A549 (cell line): ENCODE measurements at regions not wholly inside any gene's neighbourhood (a gene's known extent, or its start where the extent isn't known, plus 50 kb on each side); places are given as distances from the start of the nearest gene placed in this dataset.
A peak's percentile ranks its signal among the peaks of the same experiment; 100 is the strongest.

Source experiments
- ATAC-seq, 2 experiments: fragments of 200-7000 bp in 1 of 2; fragments of >200 bp in 1 of 2; cut with Nextera tagmentation in 1 of 2; cut with Tn5 transposase in 1 of 2; 3 replicates each; pipeline versions ENCODE4 v1.8.0 to v1.9.1; 2018 to 2020; ENCODE audit warnings: mild to moderate bottlenecking in 1 of 2, moderate library complexity in 1 of 2
- CTCF ChIA-PET: fragments of 300-600 bp; sonication (Branson Sonifier 250); formaldehyde crosslinking; extraction: SDS; loops from one replicate; lab custom pipeline; 2021; ENCODE audit warnings: antibody characterized with exemption, inconsistent platforms; lab: Yijun Ruan, JAX
- POLR2A ChIA-PET: fragments of 350-600 bp; formaldehyde crosslinking; extraction: SDS; loops from one replicate; lab custom pipeline; 2021; ENCODE audit warnings: antibody characterized with exemption, inconsistent platforms; lab: Yijun Ruan, JAX
- DNase-seq, 2 experiments: peaks; one replicate each; pipeline versions ENCODE4 v3.0.0 to v3.0.0-alpha.2; 2011 to 2016; ENCODE audit warnings: low read depth in 1 of 2, low spot score in 1 of 2
- FAIRE-seq: peaks from 2 replicates; lab custom pipeline; 2011; peaks lifted over from hg19 to GRCh38; lab: Jason Lieb, UNC
- H3K27ac ChIP-seq, 2 experiments: fragments of >200 bp; sonication (Bioruptor Twin); formaldehyde crosslinking; 3 replicates each; pipeline ENCODE4 v1.5.1; 2016 to 2017
- H3K4me1 ChIP-seq: fragments of >200 bp; sonication (Bioruptor Twin); formaldehyde crosslinking; 3 replicates; pipeline ENCODE4 v1.6.1; 2016
- H3K4me2 ChIP-seq: fragments of >200 bp; sonication (Bioruptor Twin); formaldehyde crosslinking; 3 replicates; pipeline ENCODE4 v1.6.1; 2016
- H3K4me3 ChIP-seq: fragments of >200 bp; sonication (Bioruptor Twin); formaldehyde crosslinking; 3 replicates; pipeline ENCODE4 v1.5.1; 2016
- H3K9me3 ChIP-seq: fragments of >200 bp; sonication (Bioruptor Twin); formaldehyde crosslinking; 3 replicates; pipeline ENCODE4 v1.6.1; 2016
- ATOH8 ChIP-seq: fragments of 250-450 bp; sonication (Bioruptor Pico); IDR thresholded peaks from 2 replicates; pipeline ENCODE4 v1.5.0; 2020; ENCODE audit warnings: low read depth, mild to moderate bottlenecking, moderate library complexity
- BCL3 ChIP-seq: fragments of >200 bp; sonication (Bioruptor Twin); formaldehyde crosslinking; IDR thresholded peaks from 3 replicates; pipeline ENCODE4 v1.6.1; 2016
- CBX2 ChIP-seq: fragments of 200-600 bp; sonication (generic); IDR thresholded peaks from 2 replicates; pipeline ENCODE4 v1.6.1; 2016; ENCODE audit warnings: low read depth, mild to moderate bottlenecking, borderline replicate concordance
- CEBPB ChIP-seq, 2 experiments: fragments of >200 bp in 1 of 2; sonication (Bioruptor Twin) in 1 of 2; formaldehyde crosslinking in 1 of 2; IDR thresholded peaks; 2 replicates each; pipeline ENCODE4 v1.6.1; 2012 to 2016
- CHD2 ChIP-seq: fragments of 150-350 bp; IDR thresholded peaks from 2 replicates; pipeline ENCODE4 v1.6.1; 2014; ENCODE audit warnings: low read length; ENCODE audit not compliant: partially characterized antibody
- CHD4 ChIP-seq: fragments of 200-600 bp; sonication (generic); IDR thresholded peaks from 2 replicates; pipeline ENCODE4 v1.6.1; 2016; ENCODE audit warnings: antibody characterized with exemption, mild to moderate bottlenecking, borderline replicate concordance
- E2F6 ChIP-seq: IDR thresholded peaks from 2 replicates; pipeline ENCODE4 v1.6.1; 2012; ENCODE audit warnings: low read depth, borderline replicate concordance
- EP300 ChIP-seq, 2 experiments: fragments of >200 bp; sonication (Bioruptor Twin); formaldehyde crosslinking; IDR thresholded peaks; 2 replicates in 1 of 2; 3 replicates in 1 of 2; pipeline ENCODE4 v1.6.1; 2016 to 2017
- FOXS1 ChIP-seq: fragments of 250-450 bp; sonication (Bioruptor Pico); IDR thresholded peaks from 2 replicates; pipeline ENCODE4 v1.5.0; 2020; ENCODE audit warnings: mild to moderate bottlenecking, moderate library complexity
- HES2 ChIP-seq: fragments of >200 bp; sonication (Bioruptor Twin); formaldehyde crosslinking; IDR thresholded peaks from 2 replicates; pipeline ENCODE4 v1.6.1; 2016
- HMGXB4 ChIP-seq: fragments of 250-450 bp; sonication (Bioruptor Pico); IDR thresholded peaks from 2 replicates; pipeline ENCODE4 v1.5.0; 2021; ENCODE audit warnings: mild to moderate bottlenecking, moderate library complexity, borderline replicate concordance
- KDM1A ChIP-seq: fragments of 200-600 bp; sonication (generic); IDR thresholded peaks from 2 replicates; pipeline ENCODE4 v1.6.1; 2016; ENCODE audit warnings: low read depth, mild to moderate bottlenecking
- MAFK ChIP-seq: fragments of 450-650 bp; IDR thresholded peaks from 2 replicates; pipeline ENCODE4 v1.6.1; 2014; ENCODE audit not compliant: partially characterized antibody
- NPAS2 ChIP-seq: fragments of 250-450 bp; sonication (Bioruptor Pico); IDR thresholded peaks from 2 replicates; pipeline ENCODE4 v1.8.0; 2022; ENCODE audit warnings: mild to moderate bottlenecking, moderate library complexity, borderline replicate concordance
- NR3C1 ChIP-seq: fragments of >200 bp; sonication (Bioruptor Twin); formaldehyde crosslinking; IDR thresholded peaks from 3 replicates; pipeline ENCODE4 v1.6.1; 2017
- PBX3 ChIP-seq: IDR thresholded peaks from 2 replicates; pipeline ENCODE4 v1.6.1; 2012
- RAD21 ChIP-seq, 2 experiments: fragments of >200 bp in 1 of 2; sonication (Bioruptor Twin) in 1 of 2; formaldehyde crosslinking in 1 of 2; IDR thresholded peaks in 1 of 2; conservative IDR thresholded peaks in 1 of 2; 2 replicates in 1 of 2; 3 replicates in 1 of 2; pipeline ENCODE4 v1.6.1; 2012 to 2018; ENCODE audit warnings: inconsistent platforms in 1 of 2
- RARB ChIP-seq: fragments of 250-450 bp; sonication (Bioruptor Pico); IDR thresholded peaks from 2 replicates; pipeline ENCODE4 v1.8.0; 2021; ENCODE audit warnings: mild to moderate bottlenecking, moderate library complexity
- RCOR1 ChIP-seq: fragments of 150-350 bp; IDR thresholded peaks from 2 replicates; pipeline ENCODE4 v1.6.1; 2014; ENCODE audit warnings: antibody characterized with exemption, low read length, low read depth
- TFCP2L1 ChIP-seq: fragments of 250-450 bp; sonication (Bioruptor Pico); IDR thresholded peaks from 2 replicates; pipeline ENCODE4 v1.5.0; 2021; ENCODE audit warnings: mild to moderate bottlenecking
- TP53 ChIP-seq: fragments of 250-450 bp; sonication (Bioruptor Pico); IDR thresholded peaks from 2 replicates; pipeline ENCODE4 v1.5.0; 2021; ENCODE audit warnings: mild to moderate bottlenecking, moderate library complexity
- USF2 ChIP-seq: fragments of 450-650 bp; IDR thresholded peaks from 2 replicates; pipeline ENCODE4 v1.6.1; 2014; ENCODE audit warnings: antibody characterized with exemption
- ZNF302 ChIP-seq: fragments of 250-450 bp; sonication (Bioruptor Pico); IDR thresholded peaks from 2 replicates; pipeline ENCODE4 v1.9.0; 2021; ENCODE audit warnings: inconsistent platforms, mild to moderate bottlenecking, moderate library complexity
- ZSCAN20 ChIP-seq: fragments of 250-450 bp; sonication (Bioruptor Pico); IDR thresholded peaks from 2 replicates; pipeline ENCODE4 v1.8.0; 2022; ENCODE audit warnings: mild to moderate bottlenecking, moderate library complexity
- WGBS: methylation state at CpG from one replicate; pipeline ENCODE4 v1.1.6; 2017; ENCODE audit errors: missing lambda C conversion rate; 5-methylcytosine and 5-hydroxymethylcytosine counted together

- TF ChIP-seq FOXS1: no peak
Observed at GRCh38 chr15:92843814-92844213, 56.3 kb upstream of the CHD2 start (continued).

- Histone ChIP-seq H3K4me2 (peak overlapping the region; percentile 37), H3K9me3 (no peaks in the 10 kb centered on the region), H3K4me1 (peaks cover 23% of the 10 kb centered on the region), H3K4me3 (no peak overlapping the region), H3K27ac (peak overlapping the region; percentile 50 to 75)
- ATAC-seq: peak; percentile 45 to 57; a peak in 3 of 6 replicates
- POLR2A ChIA-PET: interaction anchor here (0.6 to 1.8 kb wide), 4 partner anchors 13 to 1899 kb away, joined by 3 to 11 read pairs (median 3); no protein-coding TSS in a partner anchor
- TF ChIP-seq MAFK (peak; percentile 61), PBX3 (no peak), HMGXB4 (CRISPR knock-in tag) (no peak), FOXS1 (no peak), ATOH8 (CRISPR knock-in tag) (no peak)
- CTCF ChIA-PET: no interaction called here
- DNase-seq: peak in 1 of 2 experiments; percentile 72
- FAIRE-seq: no peak
Observed at GRCh38 chr15:92845126-92845508, 55.0 kb upstream of the CHD2 start.

GRCh38 chr15:92846741-92847140, 53.4 kb upstream of the CHD2 start:
- 37% methylated on average over 1 of the region's 1 CpG for WGBS
- FAIRE-seq (peak; percentile 46), ATAC-seq (no peak), DNase-seq (no peak)
- no peak overlapping the region for H3K4me2 ChIP-seq
- H3K27ac ChIP-seq: no peak overlapping the region
- no peak overlapping the region for H3K4me3 ChIP-seq
- H3K9me3 ChIP-seq: no peaks in the 10 kb centered on the region
- H3K4me1 ChIP-seq: peaks cover 23% of the 10 kb centered on the region
- CTCF ChIA-PET: interaction anchor here (0.7 kb wide), 1 partner anchor 46 kb away, joined by 3 read pairs; no protein-coding TSS in a partner anchor
- POLR2A ChIA-PET: interaction anchor here (1.0 kb wide), 1 partner anchor 35 kb away, joined by 6 read pairs; no protein-coding TSS in a partner anchor
- TF ChIP-seq TP53 (CRISPR knock-in tag): no peak
- no peak for TF ChIP-seq TFCP2L1 (CRISPR knock-in tag)
- no peak for TF ChIP-seq RARB (CRISPR knock-in tag)
- no peak for TF ChIP-seq NPAS2
- TF ChIP-seq RCOR1: no peak
- TF ChIP-seq KDM1A: no peak
- no peak for TF ChIP-seq EP300 (IDR thresholded peaks at IDR 0.05)
- TF ChIP-seq USF2: no peak
- TF ChIP-seq BCL3: no peak
- TF ChIP-seq ZSCAN20 (CRISPR knock-in tag): no peak
- TF ChIP-seq E2F6: no peak
- TF ChIP-seq CBX2: no peak
- no peak for TF ChIP-seq CHD2
- TF ChIP-seq RAD21 (conservative IDR thresholded peaks at IDR 0.05 in 1 of 2, IDR thresholded peaks at IDR 0.05 in 1 of 2): no peak
- TF ChIP-seq HES2: no peak
- TF ChIP-seq NR3C1: no peak
- TF ChIP-seq ZNF302 (CRISPR knock-in tag): no peak
- TF ChIP-seq CHD4: no peak
- TF ChIP-seq CEBPB (IDR thresholded peaks at IDR 0.05): no peak
